Epithelial cell of proximal tubule (primary cell): ENCODE measurements at regions not wholly inside any gene's neighbourhood (a gene's known extent, or its start where the extent isn't known, plus 50 kb on each side); places are given as distances from the start of the nearest gene placed in this dataset.
"Not testable (repeated sequence)": the region's sequence is repeated elsewhere in the genome, so short reads cannot be mapped to it uniquely, and the experiment has no call there.

Source experiments
- DNase-seq: peaks from one replicate; pipeline ENCODE4 v3.0.0-alpha.2; 2011; ENCODE audit warnings: low read depth
- H3K4me3 ChIP-seq: 2 replicates; pipeline ENCODE4 v1.5.1; 2011; ENCODE audit warnings: low read depth, mild to moderate bottlenecking, low read length
- TF ChIP-seq, protein P1 (sequence below): conservative IDR thresholded peaks from 2 replicates; pipeline ENCODE4 v1.5.1; 2012; ENCODE audit warnings: low read depth, mild to moderate bottlenecking, low read length

DNA sequence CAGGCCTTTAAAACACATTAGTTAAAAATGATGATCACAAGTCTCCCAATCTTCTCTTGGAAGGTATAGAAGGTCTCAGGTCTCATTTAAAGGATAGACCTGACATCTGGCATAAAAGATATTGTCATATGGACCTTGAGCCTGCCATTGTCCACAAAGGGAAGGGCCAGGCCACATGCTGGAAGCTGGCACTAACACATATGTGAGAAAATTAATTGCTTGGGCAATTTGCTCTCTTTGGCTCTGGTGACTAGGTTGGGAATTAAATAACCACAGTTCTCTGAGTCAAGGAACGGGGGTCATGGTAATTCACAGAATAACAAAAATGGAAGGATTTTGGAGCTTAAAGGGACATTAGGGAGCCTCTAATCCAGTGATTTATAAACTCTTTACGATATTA lies 727.3 kb downstream of the BCL11A start:
- DNase-seq, result no peak
- TF ChIP-seq, protein P1, sequence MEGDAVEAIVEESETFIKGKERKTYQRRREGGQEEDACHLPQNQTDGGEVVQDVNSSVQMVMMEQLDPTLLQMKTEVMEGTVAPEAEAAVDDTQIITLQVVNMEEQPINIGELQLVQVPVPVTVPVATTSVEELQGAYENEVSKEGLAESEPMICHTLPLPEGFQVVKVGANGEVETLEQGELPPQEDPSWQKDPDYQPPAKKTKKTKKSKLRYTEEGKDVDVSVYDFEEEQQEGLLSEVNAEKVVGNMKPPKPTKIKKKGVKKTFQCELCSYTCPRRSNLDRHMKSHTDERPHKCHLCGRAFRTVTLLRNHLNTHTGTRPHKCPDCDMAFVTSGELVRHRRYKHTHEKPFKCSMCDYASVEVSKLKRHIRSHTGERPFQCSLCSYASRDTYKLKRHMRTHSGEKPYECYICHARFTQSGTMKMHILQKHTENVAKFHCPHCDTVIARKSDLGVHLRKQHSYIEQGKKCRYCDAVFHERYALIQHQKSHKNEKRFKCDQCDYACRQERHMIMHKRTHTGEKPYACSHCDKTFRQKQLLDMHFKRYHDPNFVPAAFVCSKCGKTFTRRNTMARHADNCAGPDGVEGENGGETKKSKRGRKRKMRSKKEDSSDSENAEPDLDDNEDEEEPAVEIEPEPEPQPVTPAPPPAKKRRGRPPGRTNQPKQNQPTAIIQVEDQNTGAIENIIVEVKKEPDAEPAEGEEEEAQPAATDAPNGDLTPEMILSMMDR, result no peak
- H3K4me3 ChIP-seq, result no peak overlapping the region

DNA sequence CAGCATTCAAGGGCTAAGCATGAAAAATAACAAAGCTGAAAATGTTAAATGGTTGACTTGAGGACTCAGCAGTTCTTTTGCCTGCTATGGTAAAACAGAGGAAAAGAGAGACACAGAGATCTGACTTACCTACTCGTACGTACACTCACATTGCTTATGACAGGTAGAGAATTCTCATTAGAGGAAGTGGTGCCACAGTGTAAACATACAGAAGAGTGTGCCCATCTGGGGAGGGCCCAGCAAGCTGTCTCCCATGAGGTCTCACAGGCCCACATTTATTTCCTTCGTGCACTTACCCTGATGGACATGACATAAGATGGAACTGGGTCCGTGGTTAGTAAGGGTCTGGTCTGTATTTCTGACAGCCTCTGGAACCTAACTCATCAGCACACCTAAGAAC lies 729.1 kb downstream of the BCL11A start:
- TF ChIP-seq, protein P1, result no peak
- DNase-seq, result no peak
- H3K4me3 ChIP-seq, result no peak overlapping the region

DNA sequence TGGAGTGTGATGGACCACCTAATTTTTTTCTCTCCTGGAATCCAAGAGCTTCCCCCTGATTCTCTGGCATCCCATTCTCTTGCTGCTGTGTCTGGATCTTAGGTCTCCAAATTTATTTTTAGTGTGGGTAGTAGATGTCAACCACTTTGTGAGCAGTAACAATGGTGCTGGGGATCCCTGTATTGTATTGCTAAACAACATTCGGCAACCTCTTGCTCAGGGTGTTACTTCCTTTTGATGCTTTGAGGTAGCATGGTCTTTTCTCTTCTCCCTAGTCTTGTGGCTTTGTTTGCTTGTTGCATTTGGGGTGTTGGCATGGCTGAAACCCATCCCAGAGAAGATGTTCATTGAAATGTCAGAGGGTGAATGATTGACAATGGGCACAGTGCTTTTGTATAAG lies 737.4 kb downstream of the BCL11A start:
- TF ChIP-seq, protein P1, result no peak
- DNase-seq, result no peak
- H3K4me3 ChIP-seq, result no peak overlapping the region

DNA sequence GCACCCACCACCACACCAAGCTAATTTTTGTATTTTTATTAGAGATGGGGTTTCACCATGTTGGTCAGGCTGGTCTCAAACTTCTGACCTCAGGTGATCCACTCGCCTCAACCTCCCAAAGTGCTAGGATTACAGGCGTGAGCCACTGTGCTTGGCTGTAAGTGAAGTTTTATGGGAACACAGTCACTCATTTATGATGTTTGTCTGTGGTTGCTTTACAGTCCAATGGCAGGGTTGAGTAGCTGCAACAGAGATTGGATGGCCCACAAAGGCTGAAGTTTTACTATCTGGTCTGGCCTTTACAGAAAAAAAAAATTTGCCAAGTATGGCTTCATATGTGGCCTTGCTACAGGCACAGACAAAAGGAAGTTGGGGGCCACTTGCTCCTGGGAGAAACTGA lies 743.2 kb downstream of the BCL11A start:
- H3K4me3 ChIP-seq, DNase-seq: not testable (repeated sequence)

DNA sequence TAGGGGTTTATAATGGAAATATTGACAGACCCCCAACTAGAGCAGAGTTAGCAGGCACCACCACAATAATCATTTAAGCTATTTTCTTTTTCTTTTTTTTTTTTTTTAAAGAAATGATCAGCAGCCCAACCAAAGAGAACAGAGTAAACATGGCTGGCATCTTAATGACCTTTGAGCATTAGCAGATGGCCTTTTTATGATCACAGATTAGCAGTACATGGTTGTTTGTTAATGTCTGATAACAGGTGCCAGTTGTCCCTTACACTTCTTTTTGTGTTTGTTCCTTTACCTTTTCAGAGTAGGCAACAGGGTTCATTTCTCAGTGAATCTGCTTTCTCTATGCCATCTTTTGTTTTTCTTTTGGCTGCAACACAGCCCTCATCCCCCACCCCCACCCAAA lies 747.0 kb downstream of the BCL11A start:
- TF ChIP-seq, protein P1, result no peak
- DNase-seq, result no peak
- H3K4me3 ChIP-seq, result no peak overlapping the region

DNA sequence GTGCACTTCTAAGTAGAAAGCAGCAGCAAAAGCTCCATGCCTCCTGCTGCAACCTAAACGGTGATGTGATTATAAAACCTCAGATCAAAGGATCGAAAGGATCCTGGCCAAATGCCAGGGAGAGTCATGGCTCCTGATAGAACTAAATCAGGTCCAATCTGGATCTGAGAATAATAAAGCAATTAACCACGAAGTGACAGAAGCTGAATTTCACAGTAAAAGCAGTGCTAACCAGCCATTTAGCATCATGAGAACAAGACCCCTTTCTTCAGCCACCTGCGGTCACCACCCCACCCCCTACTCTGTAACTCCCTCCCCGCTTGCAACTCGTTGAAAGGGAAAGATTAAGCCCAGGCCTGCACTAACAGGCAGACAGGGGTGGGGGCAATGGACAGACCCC lies 748.7 kb downstream of the BCL11A start:
- TF ChIP-seq, protein P1, result no peak
- no peak overlapping the region for H3K4me3 ChIP-seq
- DNase-seq, result no peak

DNA sequence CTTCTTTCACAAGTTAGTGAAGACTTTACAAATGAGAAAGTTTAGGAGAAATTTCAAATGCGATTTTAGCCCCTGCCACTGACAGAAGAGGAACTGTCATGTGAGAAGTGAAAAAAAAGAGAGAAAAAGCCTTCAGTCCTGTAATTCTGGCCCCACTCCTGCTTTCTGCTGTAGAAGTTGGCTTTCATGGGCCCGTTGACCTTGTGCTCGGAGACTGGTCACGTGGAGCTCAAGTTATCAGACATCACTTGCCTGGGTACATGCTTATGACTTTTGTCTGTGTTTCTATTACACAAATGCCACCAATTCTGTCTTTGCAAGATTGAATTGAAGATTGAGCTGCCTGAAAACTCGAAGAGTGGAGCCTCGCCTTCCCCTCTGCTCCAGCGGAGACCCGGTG lies 749.9 kb downstream of the BCL11A start:
- no peak overlapping the region for H3K4me3 ChIP-seq
- no peak for DNase-seq
- TF ChIP-seq, protein P1, result no peak
